GM18909 (cell line): ENCODE measurements at regions not wholly inside any gene's neighbourhood (a gene's known extent, or its start where the extent isn't known, plus 50 kb on each side); places are given as distances from the start of the nearest gene placed in this dataset.

ENCODE experiments used
- ATAC-seq: cut with Tn5 transposase; IDR thresholded peaks from one replicate; pipeline ENCODE4 v1.9.1; 2021; ENCODE audit warnings: mild to moderate bottlenecking; ENCODE audit not compliant: unreplicated experiment, poor library complexity

GRCh38 chr4:185921583-185922555 lies 109.9 kb upstream of the SORBS2 start:
- no peak for ATAC-seq

- no peak for ATAC-seq
Measured at GRCh38 chr4:185924458-185925044, 112.6 kb upstream of the SORBS2 start.

GRCh38 chr4:185925910-185926360 lies 113.9 kb upstream of the SORBS2 start:
- ATAC-seq = no peak

- ATAC-seq = no peak
Measured at GRCh38 chr4:185931375-185931774, 119.4 kb upstream of the SORBS2 start.

GRCh38 chr4:185931986-185932385 lies 120.0 kb upstream of the SORBS2 start:
- no peak for ATAC-seq

- ATAC-seq = no peak
Measured at GRCh38 chr4:185932491-185932890, 120.5 kb upstream of the SORBS2 start.

GRCh38 chr4:185933078-185933581 lies 121.1 kb upstream of the SORBS2 start:
- no peak for ATAC-seq

- ATAC-seq = no peak
Measured at GRCh38 chr4:185936650-185937376, 124.8 kb upstream of the SORBS2 start.

GRCh38 chr4:185938654-185939053 lies 126.7 kb upstream of the SORBS2 start:
- ATAC-seq = no peak

- no peak for ATAC-seq
Measured at GRCh38 chr4:185941461-185941860, 127.5 kb upstream of the TLR3 start.

GRCh38 chr4:185945252-185945651 lies 123.7 kb upstream of the TLR3 start:
- ATAC-seq = no peak

- ATAC-seq = peak; percentile 72
Measured at GRCh38 chr4:185945906-185946305, 123.0 kb upstream of the TLR3 start.

GRCh38 chr4:185950891-185951290 lies 118.1 kb upstream of the TLR3 start:
- ATAC-seq = no peak

- ATAC-seq = no peak
Measured at GRCh38 chr4:185955151-185955770, 113.7 kb upstream of the TLR3 start.

GRCh38 chr4:185955826-185956543 lies 113.0 kb upstream of the TLR3 start:
- ATAC-seq = no peak

- no peak for ATAC-seq
Measured at GRCh38 chr4:185956544-185956940, 112.4 kb upstream of the TLR3 start.

- no peak for ATAC-seq
Measured at GRCh38 chr4:185958094-185958747, 110.7 kb upstream of the TLR3 start.

- peak; percentile 86 for ATAC-seq
Measured at GRCh38 chr4:185965426-185966384, 103.3 kb upstream of the TLR3 start.
